Smooth muscle cell (in vitro differentiated cells): ENCODE measurements at regions not wholly inside any gene's neighbourhood (a gene's known extent, or its start where the extent isn't known, plus 50 kb on each side); places are given as distances from the start of the nearest gene placed in this dataset.

Experiments used
- DNase-seq: peaks from one replicate; lab custom pipeline; 2025; ENCODE audit not compliant: unreplicated experiment; lab: John Stamatoyannopoulos, UW
- H2AFZ ChIP-seq: fragments of 200-600 bp; sonication (generic); 2 replicates; pipeline ENCODE4 v1.6.0; 2016; ENCODE audit warnings: antibody characterized with exemption, low read depth, mild to moderate bottlenecking
- H3F3A ChIP-seq: fragments of 200-600 bp; sonication (generic); 2 replicates; pipeline ENCODE4 v1.6.0; 2017; ENCODE audit warnings: antibody characterized with exemption, low read depth
- H3K27ac ChIP-seq: fragments of 200-600 bp; sonication (generic); 2 replicates; pipeline ENCODE4 v1.5.1; 2016; ENCODE audit warnings: low read depth, mild to moderate bottlenecking
- H3K27me3 ChIP-seq: fragments of 200-600 bp; sonication (generic); 2 replicates; pipeline ENCODE4 v1.6.1; 2016; ENCODE audit warnings: low read depth, mild to moderate bottlenecking
- H3K36me3 ChIP-seq: fragments of 200-600 bp; sonication (generic); 2 replicates; pipeline ENCODE4 v1.5.1; 2016; ENCODE audit warnings: low read depth
- H3K4me1 ChIP-seq: fragments of 200-600 bp; sonication (generic); 2 replicates; pipeline ENCODE4 v1.5.1; 2016; ENCODE audit warnings: low read depth
- H3K4me2 ChIP-seq: fragments of 200-600 bp; sonication (generic); 2 replicates; pipeline ENCODE4 v1.6.0; 2016; ENCODE audit warnings: mild to moderate bottlenecking
- H3K4me3 ChIP-seq: fragments of 200-600 bp; sonication (generic); 2 replicates; pipeline ENCODE4 v1.5.1; 2016; ENCODE audit warnings: mild to moderate bottlenecking
- H3K79me2 ChIP-seq: fragments of 200-600 bp; sonication (generic); 2 replicates; pipeline ENCODE4 v1.6.0; 2016; ENCODE audit warnings: low read depth, mild to moderate bottlenecking
- H3K9ac ChIP-seq: fragments of 200-600 bp; sonication (generic); 2 replicates; pipeline ENCODE4 v1.6.0; 2016; ENCODE audit warnings: low read depth
- H3K9me3 ChIP-seq: fragments of 200-600 bp; sonication (generic); replicated peaks from 2 replicates; pipeline ENCODE4 v1.5.1; 2016; ENCODE audit warnings: low read depth
- H4K20me1 ChIP-seq: fragments of 200-600 bp; sonication (generic); 2 replicates; pipeline ENCODE4 v1.6.0; 2016; ENCODE audit warnings: low read depth
- WGBS: methylation state at CpG from one replicate; pipeline ENCODE4 v1.1.7; 2016; ENCODE audit warnings: low lambda C conversion rate; 5-methylcytosine and 5-hydroxymethylcytosine counted together
- TF ChIP-seq, protein P1 (sequence below): fragments of 200-600 bp; sonication (generic); IDR thresholded peaks from 2 replicates; pipeline ENCODE4 v1.5.1; 2017; ENCODE audit warnings: borderline replicate concordance, mild to moderate bottlenecking, antibody characterized with exemption; ENCODE audit not compliant: insufficient read depth, poor library complexity, severe bottlenecking

DNA sequence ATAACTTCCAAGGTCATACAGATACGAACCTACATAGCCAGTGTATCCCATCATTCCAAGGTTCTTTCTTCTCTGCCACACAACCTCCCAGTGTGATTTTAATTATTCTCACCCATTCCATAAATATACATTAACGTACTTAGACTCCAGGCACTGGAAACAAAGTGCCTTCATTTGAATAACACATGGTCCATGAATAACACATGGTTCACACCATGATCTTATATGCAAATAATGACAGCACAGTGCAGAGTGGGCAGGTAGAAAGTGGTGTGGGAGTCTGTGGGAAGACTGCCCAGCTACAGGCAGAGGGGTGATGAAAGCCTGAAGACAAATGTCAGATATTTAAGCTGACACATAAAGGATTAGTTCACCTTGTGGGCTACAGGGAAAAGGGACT is 425.2 kb downstream of the HACE1 start:
- no peaks in the 10 kb centered on the region for H3K79me2 ChIP-seq

DNA sequence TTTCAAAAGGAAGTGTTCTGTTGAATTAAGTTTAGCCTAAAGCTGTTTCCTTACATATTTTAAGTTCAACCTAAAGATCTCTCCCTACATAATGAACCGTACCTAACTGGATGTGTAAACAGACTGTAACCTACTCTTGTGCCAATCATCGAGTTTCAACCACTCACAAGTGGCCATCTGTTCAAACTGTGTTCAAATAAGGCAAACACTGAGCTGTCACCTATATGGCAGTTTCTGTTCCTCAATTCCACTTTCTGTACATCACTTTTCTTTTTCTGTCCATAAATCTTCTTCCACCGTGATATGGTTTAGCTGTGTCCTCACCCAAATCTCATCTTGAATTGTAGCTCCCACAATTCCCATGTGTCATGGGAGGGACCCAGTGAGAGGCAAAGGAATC is 428.6 kb downstream of the HACE1 start:
- no peaks in the 10 kb centered on the region for H4K20me1 ChIP-seq
- H3K4me3 ChIP-seq: no peak overlapping the region
- H3K9me3 ChIP-seq: no peaks in the 10 kb centered on the region
- no peaks in the 10 kb centered on the region for H3K79me2 ChIP-seq
- H3K36me3 ChIP-seq: no peaks in the 10 kb centered on the region
- no peak overlapping the region for H3K9ac ChIP-seq
- no peaks in the 10 kb centered on the region for H3F3A ChIP-seq
- no peaks in the 10 kb centered on the region for H3K4me1 ChIP-seq
- no peak overlapping the region for H2AFZ ChIP-seq
- no peaks in the 10 kb centered on the region for H3K27me3 ChIP-seq
- 91% methylated on average over 3 of the region's 3 CpGs for WGBS
- no peak overlapping the region for H3K4me2 ChIP-seq
- H3K27ac ChIP-seq: no peak overlapping the region
- TF ChIP-seq, protein P1, sequence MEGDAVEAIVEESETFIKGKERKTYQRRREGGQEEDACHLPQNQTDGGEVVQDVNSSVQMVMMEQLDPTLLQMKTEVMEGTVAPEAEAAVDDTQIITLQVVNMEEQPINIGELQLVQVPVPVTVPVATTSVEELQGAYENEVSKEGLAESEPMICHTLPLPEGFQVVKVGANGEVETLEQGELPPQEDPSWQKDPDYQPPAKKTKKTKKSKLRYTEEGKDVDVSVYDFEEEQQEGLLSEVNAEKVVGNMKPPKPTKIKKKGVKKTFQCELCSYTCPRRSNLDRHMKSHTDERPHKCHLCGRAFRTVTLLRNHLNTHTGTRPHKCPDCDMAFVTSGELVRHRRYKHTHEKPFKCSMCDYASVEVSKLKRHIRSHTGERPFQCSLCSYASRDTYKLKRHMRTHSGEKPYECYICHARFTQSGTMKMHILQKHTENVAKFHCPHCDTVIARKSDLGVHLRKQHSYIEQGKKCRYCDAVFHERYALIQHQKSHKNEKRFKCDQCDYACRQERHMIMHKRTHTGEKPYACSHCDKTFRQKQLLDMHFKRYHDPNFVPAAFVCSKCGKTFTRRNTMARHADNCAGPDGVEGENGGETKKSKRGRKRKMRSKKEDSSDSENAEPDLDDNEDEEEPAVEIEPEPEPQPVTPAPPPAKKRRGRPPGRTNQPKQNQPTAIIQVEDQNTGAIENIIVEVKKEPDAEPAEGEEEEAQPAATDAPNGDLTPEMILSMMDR: no peak
- DNase-seq: no peak

More for the DNA sequence above, 425.2 kb downstream of the HACE1 start:
- no peak for DNase-seq
- Histone ChIP-seq H4K20me1 (no peaks in the 10 kb centered on the region), H2AFZ (no peak overlapping the region), H3K4me3 (no peak overlapping the region), H3K4me2 (no peak overlapping the region), H3K4me1 (no peaks in the 10 kb centered on the region), H3K27ac (no peak overlapping the region), H3K9ac (no peak overlapping the region), H3K9me3 (no peaks in the 10 kb centered on the region), H3K36me3 (no peaks in the 10 kb centered on the region), H3F3A (no peaks in the 10 kb centered on the region), H3K27me3 (no peaks in the 10 kb centered on the region)
- TF ChIP-seq, protein P1: no peak
- 79% methylated on average over 2 of the region's 2 CpGs for WGBS

DNA sequence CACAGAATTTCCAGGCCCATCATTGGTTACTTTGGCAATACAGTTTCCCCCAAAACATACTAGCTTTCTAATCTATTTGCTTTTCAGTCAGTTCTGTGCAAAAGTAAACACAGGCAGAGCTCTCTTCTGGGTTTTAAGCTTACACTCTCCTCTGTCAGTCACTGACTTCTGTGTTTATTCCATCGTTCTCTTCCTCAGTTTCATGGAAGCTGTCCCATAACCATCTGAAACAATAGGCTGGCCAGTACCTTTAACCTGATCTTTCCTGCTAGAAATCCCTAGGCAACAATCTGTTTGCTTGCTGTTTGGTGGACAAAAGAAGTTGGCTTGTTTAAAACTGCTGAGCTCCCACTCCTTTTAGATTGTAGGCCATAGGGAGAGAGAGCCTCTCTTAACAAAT is 431.5 kb downstream of the HACE1 start:
- Histone ChIP-seq H3K27me3 (no peaks in the 10 kb centered on the region), H3K4me1 (no peaks in the 10 kb centered on the region), H3K4me2 (no peak overlapping the region), H2AFZ (no peak overlapping the region), H3K9me3 (no peaks in the 10 kb centered on the region), H3K9ac (no peak overlapping the region), H4K20me1 (no peaks in the 10 kb centered on the region), H3K79me2 (no peaks in the 10 kb centered on the region), H3K36me3 (no peaks in the 10 kb centered on the region), H3K27ac (no peak overlapping the region), H3F3A (no peaks in the 10 kb centered on the region), H3K4me3 (no peak overlapping the region)
- DNase-seq: no peak
- TF ChIP-seq, protein P1: no peak
- WGBS: 82% methylated on average over 1 of the region's 1 CpG

DNA sequence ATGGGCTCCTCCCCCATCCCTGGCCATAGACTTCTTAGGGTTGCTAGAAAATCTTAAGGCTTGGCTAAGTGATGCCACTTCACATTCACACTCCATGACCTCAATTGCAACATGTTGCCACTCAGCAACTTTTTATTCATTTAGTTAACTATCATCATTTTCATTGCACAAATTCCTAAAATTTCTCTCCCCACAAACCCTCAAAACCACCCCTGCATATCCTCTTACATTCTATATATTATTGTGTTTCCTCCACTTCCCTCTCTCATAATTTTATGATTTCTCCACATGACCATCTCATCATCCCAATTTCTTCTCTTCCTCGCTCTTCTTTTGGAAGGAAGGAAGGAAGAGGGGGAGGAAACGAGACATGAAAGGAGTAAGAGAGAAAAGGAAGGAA is 436.0 kb downstream of the HACE1 start:
- Histone ChIP-seq H3K27me3 (no peaks in the 10 kb centered on the region), H3K4me2 (no peak overlapping the region), H3K4me1 (no peaks in the 10 kb centered on the region), H3K9ac (no peak overlapping the region), H3K36me3 (no peaks in the 10 kb centered on the region), H3K4me3 (no peak overlapping the region), H3F3A (no peaks in the 10 kb centered on the region), H2AFZ (no peak overlapping the region), H3K9me3 (no peaks in the 10 kb centered on the region), H4K20me1 (no peaks in the 10 kb centered on the region), H3K27ac (no peak overlapping the region), H3K79me2 (no peaks in the 10 kb centered on the region)
- TF ChIP-seq, protein P1: no peak
- WGBS: 92% methylated on average over 2 of the region's 2 CpGs
- DNase-seq: no peak
